Stimulated activated CD4-positive, alpha-beta T cell treated with anti-CD3 and anti-CD28 coated beads, Interleukin-2, amount 100 ng/mL, for 4 hours (primary cell): ENCODE measurements at regions not wholly inside any gene's neighbourhood (a gene's known extent, or its start where the extent isn't known, plus 50 kb on each side); places are given as distances from the start of the nearest gene placed in this dataset.

Experiments
- DNase-seq: peaks from one replicate; pipeline ENCODE4 v3.0.0-alpha.2; 2020; ENCODE audit warnings: low read depth

DNA sequence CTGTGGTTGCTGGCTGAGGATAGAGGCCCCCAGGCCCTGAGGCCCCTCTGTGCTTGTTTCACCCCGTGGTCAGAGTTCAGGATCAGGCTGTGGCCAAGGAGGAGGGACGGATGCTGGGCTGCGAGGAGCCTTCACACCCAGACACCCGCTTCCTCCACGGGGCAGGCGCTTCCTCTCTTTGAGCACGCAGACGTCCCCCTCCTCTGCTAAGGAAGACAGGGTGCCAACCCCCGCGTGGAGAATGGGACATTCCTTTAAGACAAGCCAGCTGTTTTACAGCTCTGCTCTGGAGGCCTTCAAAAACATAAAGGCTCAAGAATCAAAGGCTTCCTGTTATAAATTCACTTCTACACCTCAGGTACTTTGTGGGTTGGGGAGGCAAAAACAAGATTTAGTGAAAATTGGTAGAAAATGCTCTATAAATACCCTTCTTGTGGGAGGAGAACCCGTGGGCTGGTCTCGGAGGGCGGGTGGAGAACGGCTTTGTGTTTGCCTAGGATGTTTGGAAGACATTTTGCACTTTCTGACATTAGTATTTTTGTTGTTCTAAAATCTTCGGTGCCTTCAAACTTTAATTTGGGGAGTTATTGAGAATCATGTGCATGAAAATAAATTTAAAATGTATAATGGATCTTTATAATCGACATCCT is 60.8 kb upstream of the FOXF1 start:
- no peak for DNase-seq

DNA sequence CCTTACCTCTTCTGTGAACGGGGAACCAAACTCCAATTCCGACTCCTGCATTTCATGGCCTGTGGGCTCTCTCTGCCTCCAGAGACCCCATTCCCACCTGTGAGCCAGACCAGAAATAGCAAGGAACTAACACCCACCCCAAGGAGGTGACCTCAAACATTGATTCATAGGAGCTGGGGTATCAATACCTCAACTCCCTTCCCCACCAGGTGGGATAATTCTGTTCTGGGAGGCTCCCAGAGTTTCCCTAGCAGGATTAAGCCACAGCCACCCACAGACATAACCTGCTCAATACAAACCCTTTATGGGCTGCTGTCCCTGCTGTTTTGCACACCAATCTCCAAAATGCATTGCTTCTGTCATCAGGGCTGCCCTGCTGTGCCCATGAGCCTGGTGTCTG is 59.6 kb upstream of the FOXF1 start:
- DNase-seq, result no peak

DNA sequence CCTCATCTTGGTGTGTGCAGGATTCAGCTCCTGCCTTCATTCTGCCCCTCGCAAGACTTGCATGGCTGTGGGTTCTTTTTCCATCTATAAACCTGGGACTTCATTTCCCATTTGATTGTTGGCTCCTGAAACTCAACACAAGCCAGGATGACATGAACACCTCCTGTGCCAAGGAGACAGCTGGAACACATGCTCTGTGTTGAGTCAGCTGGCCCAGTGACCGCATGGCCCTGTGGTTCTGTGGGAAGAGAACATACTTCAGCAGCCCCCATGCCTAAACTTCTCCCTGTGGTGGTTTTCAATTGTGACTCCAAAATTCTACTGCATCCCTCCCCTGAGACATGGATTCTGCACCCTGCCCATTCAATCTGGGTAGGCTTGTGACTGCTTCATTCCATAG is 57.9 kb upstream of the FOXF1 start:
- no peak for DNase-seq

DNA sequence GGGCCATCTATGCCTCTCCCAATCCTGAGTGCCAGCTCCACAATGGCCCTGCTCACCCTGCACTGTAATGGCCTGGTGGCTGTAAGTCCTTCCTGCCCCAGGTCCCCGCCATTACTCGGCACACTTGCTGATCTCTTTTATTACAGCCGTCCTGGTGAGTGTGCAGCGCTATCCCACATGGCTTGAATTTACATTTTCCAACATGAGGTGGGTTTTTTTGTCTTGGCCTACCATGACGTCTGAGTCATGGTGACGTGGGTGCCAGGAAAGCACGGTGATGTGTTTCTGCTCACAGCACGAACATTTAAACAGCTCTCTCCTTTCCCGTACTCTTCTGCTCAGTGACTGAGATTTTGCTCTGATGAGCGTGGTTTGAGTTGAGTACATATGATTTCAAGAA is 55.2 kb upstream of the FOXF1 start:
- no peak for DNase-seq

DNA sequence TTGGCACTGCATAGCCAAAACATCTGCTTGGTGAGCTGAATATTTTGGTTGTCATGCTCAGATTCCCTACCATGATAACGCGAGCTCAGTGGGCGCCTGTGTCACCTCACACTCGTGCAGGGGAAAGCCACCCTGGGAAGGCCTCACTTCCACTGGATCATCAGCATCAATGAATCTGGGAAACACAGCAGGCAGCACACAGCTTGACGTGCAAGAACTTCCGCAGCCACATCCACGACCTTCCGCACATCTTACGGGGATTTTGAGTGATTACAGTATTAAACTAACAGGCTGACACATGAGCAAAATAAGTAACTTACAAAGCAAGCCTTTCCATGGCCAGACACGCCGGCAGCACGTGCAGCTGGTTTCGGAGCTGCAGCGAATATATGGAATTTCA is 54.7 kb upstream of the FOXF1 start:
- no peak for DNase-seq

DNA sequence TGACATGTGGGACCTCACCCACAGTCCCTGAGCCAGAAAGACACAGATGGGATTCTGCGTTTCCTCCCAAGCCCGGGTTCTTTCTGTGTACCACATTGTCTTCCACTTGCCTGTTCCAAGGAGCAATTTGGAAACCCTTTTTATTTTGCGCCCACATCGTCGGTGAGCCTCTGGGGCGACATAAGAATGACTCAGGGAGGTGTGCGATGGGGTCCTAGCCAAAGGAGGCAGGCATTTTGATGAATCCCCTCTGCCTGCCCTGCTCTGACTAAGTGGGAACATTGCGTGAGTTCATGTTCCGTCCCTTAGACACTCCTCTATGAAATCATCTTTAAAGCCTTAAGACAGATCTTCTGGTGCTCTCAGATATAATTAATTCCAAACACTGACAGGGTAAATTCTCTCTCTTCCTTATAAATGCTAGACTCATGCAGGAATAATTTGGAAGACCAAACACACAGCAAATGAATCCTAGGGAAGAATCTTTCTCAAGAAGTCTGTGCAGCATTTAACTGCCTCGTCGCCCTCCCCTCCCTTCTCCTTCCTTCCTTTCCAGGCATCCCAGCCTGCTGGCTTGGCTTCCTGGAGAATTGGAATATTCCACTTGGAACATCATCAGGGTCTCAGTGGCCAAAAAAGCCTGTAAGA is 52.7 kb upstream of the FOXF1 start:
- no peak for DNase-seq

DNA sequence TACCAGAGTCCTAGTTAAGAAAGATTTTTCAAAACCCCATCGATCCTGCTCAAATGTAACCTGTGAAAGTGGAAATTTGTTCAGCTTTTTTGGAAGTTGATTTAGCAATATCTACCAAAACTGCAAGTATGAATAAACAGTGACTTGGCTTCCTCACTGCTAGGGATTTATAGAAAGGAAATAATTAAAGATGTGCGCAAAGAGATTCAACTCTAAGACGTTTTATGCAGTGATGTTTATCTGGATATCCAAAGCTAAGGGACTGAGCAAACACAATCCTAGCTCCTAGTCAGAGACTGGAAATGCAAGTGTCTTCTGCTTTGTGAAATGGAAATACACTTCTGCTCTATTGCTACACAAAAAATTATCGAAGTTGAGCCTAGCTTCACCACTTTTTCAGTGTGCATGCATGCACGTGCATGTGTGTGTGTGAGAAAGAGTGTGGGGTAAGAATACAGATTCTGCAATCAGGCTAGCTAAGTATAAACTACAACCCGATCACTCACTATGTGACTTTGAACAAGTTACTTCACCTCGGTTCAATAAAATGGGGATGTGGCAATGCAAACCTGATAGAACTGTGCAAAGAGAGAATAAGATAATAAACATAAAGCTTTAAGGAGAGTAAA is 52.1 kb upstream of the FOXF1 start:
- no peak for DNase-seq

DNA sequence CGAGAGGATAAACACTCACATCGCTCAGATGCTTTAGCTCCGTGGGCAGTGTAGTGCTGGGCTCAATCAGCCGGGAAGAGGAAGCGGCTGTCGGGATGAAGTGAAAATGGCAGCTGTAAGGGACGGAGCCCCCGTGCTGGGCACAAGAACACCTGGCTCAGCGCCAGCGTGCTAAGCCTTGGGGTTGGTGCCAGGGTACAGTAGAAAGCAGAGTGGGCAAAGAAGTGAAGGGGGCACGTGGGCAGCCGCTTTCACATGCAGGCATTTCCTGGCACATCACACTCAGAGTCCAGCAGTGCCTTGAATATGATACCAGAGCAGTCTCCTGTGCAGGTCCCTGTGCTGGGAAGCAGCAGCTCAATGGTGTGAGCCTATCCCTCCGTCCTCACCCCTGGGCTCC is 51.1 kb upstream of the FOXF1 start:
- DNase-seq, result no peak
